AG09309 (cell line): ENCODE measurements at regions not wholly inside any gene's neighbourhood (a gene's known extent, or its start where the extent isn't known, plus 50 kb on each side); places are given as distances from the start of the nearest gene placed in this dataset.

Experiments
- DNase-seq: peaks from one replicate; pipeline ENCODE4 v3.0.0-alpha.2; 2010; ENCODE audit warnings: low read depth
- H3K4me3 ChIP-seq: 2 replicates; pipeline ENCODE4 v1.5.1; 2011; ENCODE audit warnings: mild to moderate bottlenecking, low read depth, low read length, moderate library complexity; ENCODE audit not compliant: control insufficient read depth
- CTCF ChIP-seq: IDR thresholded peaks from 2 replicates; pipeline ENCODE4 v1.5.1; 2011; ENCODE audit warnings: mild to moderate bottlenecking, low read depth, low read length, inconsistent platforms; ENCODE audit not compliant: insufficient read depth, control insufficient read depth; ENCODE audit errors: missing control alignments

- no peak for TF ChIP-seq CTCF
- H3K4me3 ChIP-seq = no peak overlapping the region
- DNase-seq = no peak
These were observed 166.7 kb downstream of the RAP2B start for GRCh38 chr3:153328690-153329089.

DNA sequence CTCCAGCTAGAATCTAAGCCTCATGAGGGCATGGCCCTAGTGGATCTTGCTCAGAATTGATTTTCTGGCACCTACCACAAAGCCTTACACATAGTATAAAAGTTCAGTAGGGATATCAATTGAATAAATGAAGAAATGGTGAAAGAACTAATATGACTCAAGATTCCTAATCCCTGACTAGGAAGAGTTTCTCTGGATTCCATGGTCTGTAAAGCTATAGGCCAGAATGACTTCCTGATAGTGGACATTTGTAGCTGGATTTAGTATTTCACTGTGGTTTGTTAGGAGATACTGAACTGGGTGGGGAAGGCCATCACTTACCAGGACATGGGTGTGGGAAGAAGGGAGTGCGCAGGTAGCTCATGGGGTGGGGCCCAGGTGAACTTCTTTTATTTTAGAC lies 168.9 kb downstream of the RAP2B start:
- H3K4me3 ChIP-seq = no peak overlapping the region
- DNase-seq = no peak
- no peak for TF ChIP-seq CTCF

- no peak for TF ChIP-seq CTCF
These were observed 169.7 kb downstream of the RAP2B start for GRCh38 chr3:153331676-153332075.

DNA sequence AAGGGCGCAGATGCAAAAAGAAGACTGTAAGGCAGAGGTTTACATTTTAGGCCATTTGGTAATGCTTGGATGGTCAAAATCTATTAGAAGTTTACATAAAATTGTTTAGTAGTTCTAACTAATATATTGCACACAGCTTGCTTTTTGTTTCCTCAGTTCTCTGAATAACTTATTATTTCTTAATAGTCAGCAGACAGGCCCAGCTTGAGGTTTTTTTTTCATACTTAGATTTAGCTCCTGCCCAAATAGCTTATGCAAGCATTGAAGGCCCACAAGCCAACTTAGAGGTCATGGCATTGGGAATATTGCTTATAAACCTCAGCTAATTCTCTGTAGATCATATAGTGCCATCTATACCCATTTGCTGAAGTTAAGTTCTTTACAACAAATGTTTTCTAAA lies 172.5 kb downstream of the RAP2B start:
- no peak overlapping the region for H3K4me3 ChIP-seq
- DNase-seq = no peak
- TF ChIP-seq CTCF = no peak

More at GRCh38 chr3:153331676-153332075, 169.7 kb downstream of the RAP2B start:
- no peak for DNase-seq
- no peak overlapping the region for H3K4me3 ChIP-seq

- DNase-seq = no peak
- no peak overlapping the region for H3K4me3 ChIP-seq
- TF ChIP-seq CTCF = no peak
These were observed 175.3 kb downstream of the RAP2B start for GRCh38 chr3:153337369-153337768.

DNA sequence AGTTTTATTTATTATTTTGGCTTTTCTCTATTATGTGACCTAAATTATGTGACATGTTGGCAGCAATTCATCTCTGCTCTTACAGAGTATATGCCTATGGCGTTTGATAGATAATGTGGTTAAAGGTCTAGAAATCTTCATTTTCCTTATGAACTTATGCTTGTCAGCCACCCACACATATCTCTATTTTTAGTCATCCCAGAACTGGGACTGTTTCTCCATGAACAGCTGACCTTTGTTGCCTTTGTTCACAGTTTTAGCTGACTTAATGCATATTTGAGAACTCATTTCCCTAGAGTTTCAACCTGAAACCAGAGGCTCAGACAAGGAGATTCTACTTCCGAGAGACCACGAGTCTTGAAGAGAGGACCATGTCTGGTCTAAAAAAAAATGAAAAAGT lies 176.5 kb downstream of the RAP2B start:
- DNase-seq = no peak
- no peak overlapping the region for H3K4me3 ChIP-seq
- TF ChIP-seq CTCF = no peak

DNA sequence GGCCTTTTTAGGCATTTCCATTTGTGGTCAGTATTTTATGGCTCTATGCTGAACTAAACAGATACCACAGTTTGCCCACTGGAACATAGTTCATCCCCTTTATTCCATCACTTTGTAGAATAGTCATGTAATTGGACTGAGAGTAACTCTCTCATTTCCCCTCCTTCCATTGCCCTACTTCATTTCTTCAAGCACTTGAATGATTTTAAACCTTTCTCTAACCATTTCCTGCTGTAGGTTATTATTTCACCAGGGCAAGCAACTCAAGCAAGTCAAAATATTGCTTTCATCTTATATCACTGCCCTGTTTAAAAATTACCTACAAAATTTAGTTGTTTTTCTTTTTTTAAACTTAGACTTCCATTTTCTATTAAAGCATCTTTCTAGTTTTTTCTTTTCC lies 177.0 kb downstream of the RAP2B start:
- no peak for TF ChIP-seq CTCF
- H3K4me3 ChIP-seq = no peak overlapping the region
- DNase-seq = no peak
